NB4 (cell line): ENCODE measurements at regions not wholly inside any gene's neighbourhood (a gene's known extent, or its start where the extent isn't known, plus 50 kb on each side); places are given as distances from the start of the nearest gene placed in this dataset.

Source experiments
- CTCF ChIP-seq: IDR thresholded peaks from one replicate; pipeline ENCODE4 v1.5.1; 2012; ENCODE audit warnings: low read depth, low read length
- MYC ChIP-seq: IDR thresholded peaks from 2 replicates; pipeline ENCODE4 v1.6.1; 2011; ENCODE audit warnings: low read depth, low read length
- POLR2A ChIP-seq: IDR thresholded peaks from 2 replicates; pipeline ENCODE4 v1.6.1; 2011; ENCODE audit warnings: mild to moderate bottlenecking; ENCODE audit not compliant: insufficient read length; ENCODE audit errors: extremely low read depth

DNA sequence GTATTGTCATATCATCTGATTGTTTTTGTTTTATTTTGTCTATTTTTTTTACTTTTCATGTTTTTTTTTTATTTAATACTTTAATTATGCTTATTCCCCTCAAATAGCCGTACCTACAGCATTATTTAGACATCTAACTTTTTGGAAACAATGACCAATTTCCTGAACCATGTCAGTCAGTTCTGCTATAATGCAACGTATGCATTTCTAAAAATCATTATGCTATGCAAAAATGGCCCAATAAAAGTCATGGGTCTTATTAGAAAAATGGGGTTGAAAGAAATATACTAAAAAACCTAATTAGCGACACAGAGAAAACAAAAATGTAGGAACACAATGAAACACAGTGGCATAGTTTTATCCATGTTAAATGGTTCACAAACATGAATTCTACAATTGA, 1454.7 kb downstream of the GRIK2 start:
- TF ChIP-seq MYC = no peak
- no peak for TF ChIP-seq CTCF
- TF ChIP-seq POLR2A = no peak
